SW480 (cell line): ENCODE measurements at regions not wholly inside any gene's neighbourhood (a gene's known extent, or its start where the extent isn't known, plus 50 kb on each side); places are given as distances from the start of the nearest gene placed in this dataset.
A peak's percentile ranks its signal among the peaks of the same experiment; 100 is the strongest.

ENCODE experiments used
- DNase-seq: peaks from one replicate; pipeline ENCODE4 v3.0.0-alpha.2; 2016; ENCODE audit warnings: low spot score

GRCh38 chr1:63710308-63710707 is 63.5 kb upstream of the ROR1 start:
- DNase-seq, result no peak

GRCh38 chr1:63710761-63711380 is 62.9 kb upstream of the ROR1 start:
- no peak for DNase-seq

GRCh38 chr1:63713041-63713440 is 60.8 kb upstream of the ROR1 start:
- no peak for DNase-seq

- peak; percentile 50 for DNase-seq
These were observed 60.0 kb upstream of the ROR1 start for GRCh38 chr1:63713627-63714481.

- DNase-seq, result no peak
These were observed 59.4 kb upstream of the ROR1 start for GRCh38 chr1:63714482-63714760.

GRCh38 chr1:63717511-63718065 is 56.2 kb upstream of the ROR1 start:
- DNase-seq, result no peak

GRCh38 chr1:63718541-63718970 is 55.3 kb upstream of the ROR1 start:
- DNase-seq, result no peak

GRCh38 chr1:63721531-63722189 is 52.2 kb upstream of the ROR1 start:
- DNase-seq, result no peak

- DNase-seq, result no peak
These were observed 50.2 kb upstream of the ROR1 start for GRCh38 chr1:63723602-63724001.
